Activated T-helper 1 cell treated with anti-CD3 and anti-CD28 coated beads, Interleukin-12 subunit alpha, Interleukin-12 subunit beta, Interleukin-2, Interleukin-4 antibody, amounts not matched to agents 30 ng/mL and 10 ng/mL and 1 ng/mL, durations not matched to agents 14 hours and 24 hours and 36 hours (primary cell): ENCODE measurements at regions not wholly inside any gene's neighbourhood (a gene's known extent, or its start where the extent isn't known, plus 50 kb on each side); places are given as distances from the start of the nearest gene placed in this dataset.
"Not testable (repeated sequence)": the region's sequence is repeated elsewhere in the genome, so short reads cannot be mapped to it uniquely, and the experiment has no call there.

Source experiments
- DNase-seq: peaks from one replicate; pipeline ENCODE4 v3.0.0; 2021; ENCODE audit warnings: low spot score
- H3K27ac Mint-ChIP-seq: one replicate; pipeline ENCODE4 v1.8.0; 2021; ENCODE audit warnings: mild to moderate bottlenecking, mixed read lengths
- H3K27me3 Mint-ChIP-seq: one replicate; pipeline ENCODE4 v1.8.0; 2022; ENCODE audit warnings: mild to moderate bottlenecking, moderate library complexity, mixed read lengths; ENCODE audit not compliant: insufficient read depth
- H3K36me3 Mint-ChIP-seq: one replicate; pipeline ENCODE4 v1.8.0; 2021; ENCODE audit warnings: low read depth, mixed read lengths
- H3K4me1 Mint-ChIP-seq: one replicate; pipeline ENCODE4 v1.8.0; 2021; ENCODE audit warnings: low read depth, mixed read lengths
- H3K4me3 Mint-ChIP-seq: one replicate; pipeline ENCODE4 v1.8.0; 2021; ENCODE audit warnings: mild to moderate bottlenecking, moderate library complexity, mixed read lengths
- H3K9me3 Mint-ChIP-seq: one replicate; pipeline ENCODE4 v1.8.0; 2021; ENCODE audit warnings: mixed read lengths
- intact Hi-C: fragments of 100-400 bp; cut with micrococcal nuclease; formaldehyde crosslinking; loops from one replicate; pipeline ENCODE4 v1.15.1; 2024

DNA sequence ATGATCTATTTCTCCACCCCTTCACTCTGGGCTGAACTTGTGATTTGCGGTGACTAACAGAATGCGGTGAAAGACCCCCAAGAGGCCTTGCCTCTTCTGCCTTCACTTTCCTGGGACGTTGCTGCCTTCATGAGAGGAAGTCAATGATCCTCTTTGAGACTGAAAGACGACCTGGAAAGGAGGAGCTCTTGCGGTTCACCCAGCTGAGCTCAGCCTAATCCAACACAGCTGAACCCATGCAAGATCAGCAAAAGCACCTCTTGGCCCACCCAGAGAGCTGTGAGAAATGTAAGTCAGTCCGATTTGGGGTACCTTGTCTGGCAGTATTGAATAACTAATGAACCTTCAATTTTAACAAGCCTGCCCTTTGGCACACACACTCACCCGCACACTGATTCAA is 767.4 kb upstream of the TPTE start:
- H3K36me3 Mint-ChIP-seq: no peaks in the 10 kb centered on the region
- no peak for DNase-seq
- no peak overlapping the region for H3K4me3 Mint-ChIP-seq
- H3K4me1 Mint-ChIP-seq: no peaks in the 10 kb centered on the region
- no peaks in the 10 kb centered on the region for H3K27me3 Mint-ChIP-seq
- peaks cover 7% of the 10 kb centered on the region for H3K9me3 Mint-ChIP-seq
- intact Hi-C loops: no loop called here
- no peak overlapping the region for H3K27ac Mint-ChIP-seq

DNA sequence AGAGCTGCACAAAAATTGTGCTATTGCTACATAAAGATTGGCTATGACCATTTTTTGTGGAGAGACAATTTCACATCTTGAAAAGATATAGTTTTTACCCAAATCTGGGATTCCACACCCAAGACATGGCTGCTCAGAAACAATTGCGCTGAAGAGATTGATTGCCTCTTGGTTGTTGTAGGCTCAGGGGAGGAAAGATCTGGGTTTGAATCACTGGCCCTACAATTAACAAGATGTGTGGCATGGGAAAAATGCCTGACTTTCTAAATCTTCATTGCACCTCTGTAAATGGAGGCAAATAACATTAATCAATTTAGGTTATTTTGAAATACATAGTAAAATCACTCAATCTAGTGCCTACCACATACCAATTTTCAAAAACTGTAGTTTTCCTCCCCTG is 766.9 kb upstream of the TPTE start:
- H3K27me3 Mint-ChIP-seq: not testable (repeated sequence)

DNA sequence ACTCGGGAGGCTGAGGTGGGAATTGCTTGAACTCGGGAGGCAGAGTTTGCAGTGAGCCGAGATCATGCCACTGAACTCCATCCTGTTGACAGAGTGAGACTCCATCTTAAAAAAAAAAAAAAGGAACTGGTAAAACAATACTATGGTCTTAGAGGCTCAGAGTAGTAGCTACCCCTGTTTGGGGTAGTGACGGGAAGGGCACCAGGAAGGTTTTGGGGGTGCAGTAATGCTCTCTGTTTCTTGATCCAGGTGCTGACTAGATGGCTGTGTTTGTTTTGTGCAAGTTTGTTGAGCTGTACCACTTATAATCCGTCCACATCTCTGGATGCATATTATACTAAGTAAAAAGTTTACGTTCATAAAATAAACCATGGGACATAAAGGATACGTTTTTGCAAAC is 765.8 kb upstream of the TPTE start:
- intact Hi-C loops: no loop called here
- Mint-ChIP-seq H3K36me3 (no peaks in the 10 kb centered on the region), H3K27me3 (no peaks in the 10 kb centered on the region), H3K4me3 (no peak overlapping the region), H3K9me3 (peaks cover 7% of the 10 kb centered on the region), H3K4me1 (no peaks in the 10 kb centered on the region), H3K27ac (no peak overlapping the region)
- no peak for DNase-seq

More for the DNA sequence above, 766.9 kb upstream of the TPTE start:
- H3K4me1 Mint-ChIP-seq, H3K4me3 Mint-ChIP-seq, intact Hi-C loops, H3K36me3 Mint-ChIP-seq, H3K27ac Mint-ChIP-seq, H3K9me3 Mint-ChIP-seq, DNase-seq: not testable (repeated sequence)

DNA sequence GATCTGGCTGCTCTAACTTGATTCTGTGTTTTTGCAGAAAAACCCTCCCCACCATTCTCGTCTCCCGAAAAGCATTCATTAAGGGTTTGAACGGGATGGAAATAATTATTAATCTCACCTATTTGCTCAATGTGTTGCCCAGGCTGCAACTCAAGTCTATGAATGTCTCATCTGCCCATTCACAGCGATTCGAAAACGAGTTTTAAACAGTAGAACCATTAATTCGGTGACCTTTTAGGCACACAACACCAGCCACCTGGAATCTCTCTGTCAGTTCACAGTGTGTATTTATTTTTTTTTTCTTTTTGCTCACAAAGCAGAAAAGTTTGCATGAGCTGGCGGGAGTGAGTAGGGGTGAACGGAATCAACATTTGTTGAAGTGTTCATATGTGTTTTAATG is 764.7 kb upstream of the TPTE start:
- no peaks in the 10 kb centered on the region for H3K36me3 Mint-ChIP-seq
- intact Hi-C loops: no loop called here
- no peak overlapping the region for H3K27ac Mint-ChIP-seq
- no peak overlapping the region for H3K4me3 Mint-ChIP-seq
- H3K27me3 Mint-ChIP-seq: no peaks in the 10 kb centered on the region
- peaks cover 7% of the 10 kb centered on the region for H3K9me3 Mint-ChIP-seq
- no peaks in the 10 kb centered on the region for H3K4me1 Mint-ChIP-seq
- DNase-seq: no peak

DNA sequence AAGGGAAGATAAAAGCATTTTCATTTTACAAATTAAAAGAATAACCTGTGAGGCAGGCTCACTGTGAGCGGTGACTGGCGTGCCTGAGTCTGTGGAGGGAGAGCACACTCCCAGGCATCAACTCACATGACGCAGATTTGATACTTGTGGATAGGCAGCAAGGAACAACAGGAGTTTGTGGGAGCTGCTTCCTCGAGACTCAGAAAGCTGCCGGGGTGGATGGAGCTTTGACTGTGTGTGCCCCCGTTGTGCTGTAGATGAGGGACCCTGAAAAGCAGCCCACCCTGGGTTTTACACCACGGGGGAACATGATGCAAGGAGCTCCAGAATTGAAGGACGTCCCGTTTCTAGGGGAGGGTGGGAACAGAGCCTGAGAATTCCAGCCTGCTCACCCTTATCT is 764.3 kb upstream of the TPTE start:
- H3K4me1 Mint-ChIP-seq, H3K27ac Mint-ChIP-seq, H3K36me3 Mint-ChIP-seq, H3K9me3 Mint-ChIP-seq, H3K4me3 Mint-ChIP-seq, intact Hi-C loops, DNase-seq, H3K27me3 Mint-ChIP-seq: not testable (repeated sequence)

DNA sequence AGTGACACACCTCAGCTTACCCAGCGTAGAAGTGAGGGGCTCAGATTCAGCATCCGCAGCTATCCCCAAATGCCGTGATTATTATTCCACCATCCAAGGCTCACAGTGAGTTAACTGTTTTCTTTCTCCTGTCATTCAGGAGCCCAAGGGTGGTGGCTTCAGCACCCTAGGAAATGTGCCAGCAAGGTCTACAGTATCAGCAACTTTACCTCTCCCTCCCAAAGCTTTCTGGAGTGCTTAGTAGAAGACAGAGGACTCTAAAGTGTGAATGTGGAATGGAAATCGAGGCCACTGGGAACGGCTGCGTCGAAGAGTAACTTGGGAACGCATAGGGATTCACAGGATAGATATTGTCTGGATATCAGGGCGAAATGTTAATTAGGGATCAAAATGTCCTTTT is 763.8 kb upstream of the TPTE start:
- DNase-seq, intact Hi-C loops, H3K27me3 Mint-ChIP-seq, H3K36me3 Mint-ChIP-seq, H3K27ac Mint-ChIP-seq, H3K4me3 Mint-ChIP-seq, H3K4me1 Mint-ChIP-seq, H3K9me3 Mint-ChIP-seq: not testable (repeated sequence)

DNA sequence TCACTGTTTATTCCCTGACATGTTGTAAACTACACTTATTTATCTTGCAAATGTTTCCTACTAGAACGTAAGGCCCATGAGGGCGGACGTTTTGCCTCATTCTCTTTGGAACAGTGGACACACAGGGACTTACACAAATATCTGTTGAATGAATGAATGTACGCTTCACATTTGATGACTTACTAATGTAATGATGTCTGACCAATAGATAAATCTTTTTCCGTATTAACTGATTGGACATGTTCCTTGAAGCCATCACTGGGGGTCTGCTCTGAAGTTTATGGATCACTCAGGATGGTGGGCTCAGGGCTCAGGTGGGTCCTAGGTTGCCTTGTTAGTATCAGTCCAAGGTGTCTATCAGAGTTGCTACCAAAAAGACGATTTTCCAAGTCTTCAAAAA is 763.2 kb upstream of the TPTE start:
- Mint-ChIP-seq H3K4me3 (no peak overlapping the region), H3K9me3 (peaks cover 7% of the 10 kb centered on the region), H3K36me3 (no peaks in the 10 kb centered on the region), H3K27ac (no peak overlapping the region), H3K27me3 (no peaks in the 10 kb centered on the region), H3K4me1 (no peaks in the 10 kb centered on the region)
- no peak for DNase-seq
- intact Hi-C loops: no loop called here

DNA sequence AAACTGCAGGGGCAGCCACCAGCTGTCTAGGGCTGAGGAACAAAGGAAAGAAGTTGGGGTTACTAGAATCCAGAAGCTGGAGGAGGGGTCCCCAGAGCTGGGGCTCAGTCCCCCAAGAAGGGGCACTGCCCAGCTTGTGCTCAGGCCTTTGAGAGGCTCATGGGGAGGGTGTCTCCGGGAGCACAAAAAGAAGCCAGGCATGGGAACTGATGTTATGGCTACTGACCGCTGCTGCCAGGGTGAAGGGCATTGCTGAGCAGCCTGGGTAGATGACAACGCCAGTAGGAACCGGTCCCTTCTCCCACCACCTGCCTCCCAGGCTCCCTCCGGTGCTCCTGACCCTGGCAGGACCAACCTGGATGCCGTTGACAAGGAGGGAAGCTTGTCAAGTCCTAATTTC is 762.5 kb upstream of the TPTE start:
- Mint-ChIP-seq H3K27ac (no peak overlapping the region), H3K9me3 (peaks cover 7% of the 10 kb centered on the region), H3K4me1 (no peaks in the 10 kb centered on the region), H3K4me3 (no peak overlapping the region), H3K27me3 (no peaks in the 10 kb centered on the region), H3K36me3 (no peaks in the 10 kb centered on the region)
- intact Hi-C loops: no loop called here
- no peak for DNase-seq

DNA sequence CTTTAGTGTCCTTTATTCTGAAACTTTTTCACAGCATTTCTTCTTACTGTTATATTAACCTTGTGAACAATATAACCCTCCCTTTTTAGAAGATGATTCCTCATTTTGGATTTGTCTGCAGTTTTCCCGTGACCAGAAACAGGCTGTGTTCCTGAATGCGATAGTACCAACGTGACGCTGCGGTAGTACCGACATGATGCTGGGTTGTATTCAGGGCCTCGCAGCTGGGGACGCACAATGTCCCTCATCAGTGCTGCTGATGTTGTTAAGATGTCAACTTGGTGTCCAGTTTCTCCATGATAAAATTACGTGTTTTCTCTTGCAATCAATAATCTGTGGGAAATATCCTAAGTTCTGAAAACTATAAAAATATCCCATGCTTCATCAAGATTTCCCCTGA is 761.4 kb upstream of the TPTE start:
- intact Hi-C loops: no loop called here
- peaks cover 7% of the 10 kb centered on the region for H3K9me3 Mint-ChIP-seq
- H3K4me1 Mint-ChIP-seq: no peaks in the 10 kb centered on the region
- H3K36me3 Mint-ChIP-seq: no peaks in the 10 kb centered on the region
- DNase-seq: no peak
- no peak overlapping the region for H3K4me3 Mint-ChIP-seq
- H3K27me3 Mint-ChIP-seq: no peaks in the 10 kb centered on the region
- no peak overlapping the region for H3K27ac Mint-ChIP-seq

DNA sequence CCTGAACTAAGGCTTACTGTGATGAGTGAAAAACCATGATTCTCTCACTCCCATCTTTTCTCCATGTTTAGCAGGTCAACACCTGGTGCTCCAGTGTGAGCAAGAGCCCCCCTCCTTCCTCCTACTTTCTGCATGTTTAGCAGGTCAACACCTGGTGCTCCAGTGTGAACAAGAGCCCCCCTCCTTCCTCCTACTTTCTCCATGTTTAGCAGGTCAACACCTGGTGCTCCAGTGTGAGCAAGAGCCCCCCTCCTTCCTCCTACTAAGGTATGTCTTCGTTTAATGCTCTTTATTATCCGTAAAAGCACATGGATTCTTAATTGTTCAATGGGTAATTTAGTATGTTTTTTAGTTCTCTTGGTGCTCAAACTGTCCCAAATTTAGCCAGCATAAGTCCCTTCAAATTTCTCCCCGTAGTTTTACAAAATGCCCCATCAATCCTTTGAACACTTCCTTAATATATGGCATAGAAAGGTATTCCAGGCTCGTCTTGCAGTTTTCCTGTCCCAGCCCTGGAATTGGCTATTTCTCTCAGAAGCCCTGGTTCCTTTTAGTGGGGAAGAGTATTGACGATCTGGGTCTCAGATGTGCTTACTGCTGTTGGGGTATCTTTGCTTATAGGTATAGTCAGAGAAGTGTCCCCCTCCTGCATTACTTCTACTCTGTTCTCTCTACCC is 760.8 kb upstream of the TPTE start:
- intact Hi-C loops: no loop called here
- Mint-ChIP-seq H3K27ac (no peak overlapping the region), H3K9me3 (peaks cover 6% of the 10 kb centered on the region), H3K4me1 (no peaks in the 10 kb centered on the region), H3K36me3 (no peaks in the 10 kb centered on the region), H3K27me3 (no peaks in the 10 kb centered on the region), H3K4me3 (no peak overlapping the region)
- no peak for DNase-seq

DNA sequence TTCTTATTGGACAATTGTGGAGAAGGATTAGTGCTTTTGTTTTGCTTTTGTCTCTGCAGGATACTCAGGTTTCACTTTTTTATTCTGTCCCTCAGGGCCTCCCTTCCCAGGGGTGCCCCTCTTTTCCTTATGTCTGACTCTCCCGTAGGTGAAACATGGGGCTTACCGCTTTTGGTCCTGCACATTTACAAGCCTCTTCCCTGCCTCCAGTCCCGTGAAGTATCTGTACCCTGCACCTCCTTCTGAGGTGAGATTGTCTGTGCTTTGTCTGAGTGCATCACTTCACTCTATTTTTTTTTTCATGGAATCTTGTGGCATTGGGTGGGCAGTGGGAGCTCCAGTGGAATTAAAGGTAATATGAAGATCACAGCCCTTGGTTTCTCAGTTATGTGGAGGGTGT is 758.1 kb upstream of the TPTE start:
- H3K36me3 Mint-ChIP-seq: no peaks in the 10 kb centered on the region
- intact Hi-C loops: no loop called here
- H3K9me3 Mint-ChIP-seq: no peaks in the 10 kb centered on the region
- no peaks in the 10 kb centered on the region for H3K4me1 Mint-ChIP-seq
- H3K27ac Mint-ChIP-seq: no peak overlapping the region
- no peak overlapping the region for H3K4me3 Mint-ChIP-seq
- H3K27me3 Mint-ChIP-seq: no peaks in the 10 kb centered on the region
- DNase-seq: no peak

DNA sequence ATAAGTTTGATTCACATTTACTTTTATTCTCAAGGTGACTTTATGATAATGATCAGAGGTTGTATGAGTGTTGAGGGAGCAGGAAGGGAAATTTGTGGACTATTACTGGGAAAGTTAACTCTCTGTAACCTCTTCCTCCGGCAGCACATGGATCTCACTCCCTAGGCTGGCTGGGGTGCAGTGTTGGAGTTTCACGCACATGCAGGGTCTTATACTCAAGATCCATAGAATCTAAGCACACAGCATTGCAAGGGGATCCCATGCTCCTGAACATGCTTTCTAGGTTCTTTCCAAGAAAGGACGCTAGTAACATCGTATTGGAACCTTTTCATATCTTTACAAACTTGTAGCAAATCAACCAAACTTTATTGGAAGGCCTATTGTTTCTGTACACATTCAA is 757.6 kb upstream of the TPTE start:
- Mint-ChIP-seq H3K4me1 (no peaks in the 10 kb centered on the region), H3K36me3 (no peaks in the 10 kb centered on the region), H3K9me3 (no peaks in the 10 kb centered on the region), H3K4me3 (no peak overlapping the region), H3K27me3 (no peaks in the 10 kb centered on the region), H3K27ac (no peak overlapping the region)
- DNase-seq: no peak
- intact Hi-C loops: no loop called here

DNA sequence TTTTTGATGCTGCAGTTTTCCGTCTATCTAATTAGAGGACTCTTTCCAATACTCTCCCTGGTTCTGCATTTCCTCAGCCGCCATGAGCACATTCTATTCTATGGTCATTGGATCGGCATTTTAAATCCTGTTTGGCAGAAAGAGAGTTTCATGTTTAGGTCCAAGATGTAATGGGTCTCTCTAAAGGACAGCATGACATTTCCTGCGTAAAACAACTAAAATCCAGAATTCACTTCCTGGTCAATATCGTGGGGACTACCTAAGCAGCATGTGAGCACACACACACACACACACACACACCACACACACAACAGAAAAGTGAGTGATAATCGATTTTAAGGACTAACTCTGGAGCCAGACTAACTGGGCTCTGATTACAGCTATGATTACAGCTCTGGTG is 757.1 kb upstream of the TPTE start:
- H3K36me3 Mint-ChIP-seq, H3K9me3 Mint-ChIP-seq, H3K27me3 Mint-ChIP-seq, intact Hi-C loops, H3K4me3 Mint-ChIP-seq, H3K27ac Mint-ChIP-seq, H3K4me1 Mint-ChIP-seq, DNase-seq: not testable (repeated sequence)

DNA sequence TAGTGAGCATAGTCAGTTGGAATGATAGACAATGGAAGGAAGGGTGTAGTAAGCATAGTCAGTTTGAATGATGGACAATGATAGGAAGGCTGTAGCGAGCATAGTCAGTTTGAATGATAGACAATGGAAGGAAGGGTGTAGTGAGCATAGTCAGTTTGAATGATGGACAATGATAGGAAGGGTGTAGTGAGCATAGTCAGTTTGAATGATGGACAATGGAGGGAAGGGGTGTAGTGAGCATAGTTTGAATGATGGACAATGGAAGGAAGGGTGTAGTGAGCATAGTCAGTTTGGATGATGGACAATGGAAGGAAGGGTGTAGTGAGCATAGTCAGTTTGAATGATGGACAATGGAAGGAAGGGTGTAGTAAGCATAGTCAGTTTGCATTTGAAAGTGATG is 755.8 kb upstream of the TPTE start:
- intact Hi-C loops, H3K27me3 Mint-ChIP-seq, H3K27ac Mint-ChIP-seq, H3K36me3 Mint-ChIP-seq, H3K4me3 Mint-ChIP-seq, DNase-seq, H3K4me1 Mint-ChIP-seq, H3K9me3 Mint-ChIP-seq: not testable (repeated sequence)
